ENCODE measurements at regions not wholly inside any gene's neighbourhood (a gene's known extent, or its start where the extent isn't known, plus 50 kb on each side); places are given as distances from the start of the nearest gene placed in this dataset.

DNA sequence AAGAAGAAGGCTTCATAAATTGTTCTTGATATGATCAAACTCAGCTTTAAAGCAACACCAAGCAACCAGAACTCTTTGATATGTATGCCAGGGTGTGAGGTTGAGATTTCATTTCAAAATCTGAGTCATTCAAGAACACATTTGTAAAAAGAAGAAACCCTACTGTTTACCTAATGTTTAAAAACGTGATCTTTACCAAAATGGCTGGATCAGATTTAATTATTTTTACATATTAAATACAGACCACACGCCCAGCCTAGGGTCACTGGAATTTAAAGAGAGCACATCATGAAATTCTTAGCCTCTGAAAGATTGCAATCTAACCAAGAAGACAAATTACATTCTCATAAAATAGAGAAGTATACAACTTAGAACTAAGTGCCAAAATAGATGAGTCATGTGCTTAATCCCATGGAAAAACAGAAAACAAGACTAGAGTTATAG is 206.8 kb upstream of the SMLR1 start:
- TF ChIP-seq FOS (IDR thresholded peaks at IDR 0.05; ENCODE audit: borderline replicate concordance, insufficient read depth, low read length) (peak; percentile 43), JUN (IDR thresholded peaks at IDR 0.05; ENCODE audit: borderline replicate concordance, insufficient read depth, insufficient read length, low read depth) (no peak)
- Histone ChIP-seq H3K79me2 (ENCODE audit: control insufficient read depth, insufficient read depth, low read length) (no peaks in the 10 kb centered on the region), H3K27ac (ENCODE audit: insufficient read depth, low read depth, low read length) (no peak overlapping the region), H3K9ac (replicated peaks; ENCODE audit: extremely low read depth, insufficient read depth, low read length) (no peak overlapping the region), H3K9me3 (replicated peaks; ENCODE audit: control insufficient read depth, insufficient read depth, low read length) (no peaks in the 10 kb centered on the region), H3K36me3 (ENCODE audit: control insufficient read depth in 2 of 2, extremely low read depth in 1 of 2, insufficient read depth in 2 of 2, low read length in 2 of 2) (no peaks in the 10 kb centered on the region), H2AFZ (ENCODE audit: low read depth, low read length) (no peak overlapping the region), H3K27me3 (ENCODE audit: control insufficient read depth in 2 of 2, insufficient read depth in 2 of 2, low read length in 2 of 2) (no peaks in the 10 kb centered on the region), H3K4me3 (replicated peaks in 1 of 3; ENCODE audit: insufficient read depth in 1 of 3, low read depth in 1 of 3, low read length in 3 of 3) (no peak overlapping the region), H4K20me1 (replicated peaks; ENCODE audit: control insufficient read depth, extremely low read depth, insufficient read depth, low read length) (no peaks in the 10 kb centered on the region), H3K4me1 (ENCODE audit: control insufficient read depth, extremely low read depth, insufficient read depth, low read length) (no peaks in the 10 kb centered on the region), H3K9me1 (replicated peaks; ENCODE audit: control insufficient read depth, extremely low read depth, insufficient read depth, low read length) (no peaks in the 10 kb centered on the region), H3K4me2 (ENCODE audit: insufficient read depth, low read length) (no peak overlapping the region)
- dilution Hi-C loops (cut with MboI; ENCODE audit: extremely low pct_ligation_motif_present, low sequenced_read_pairs) (no loop called here), intact Hi-C loops (cut with micrococcal nuclease) (no loop called here)
- DNase-seq (ENCODE audit: low read depth, low spot score), result peak; percentile 35
- BruUV-seq (replicated peaks), result no TSS peak
- CTCF ChIA-PET, result interaction anchor here (1.2 to 2.0 kb wide), 4 partner anchors 16 to 255 kb away, joined by 3 to 6 read pairs (median 5); partner anchors contain the start of gene TMEM200A
- no peak for FAIRE-seq
- POLR2A ChIA-PET, result no interaction called here

DNA sequence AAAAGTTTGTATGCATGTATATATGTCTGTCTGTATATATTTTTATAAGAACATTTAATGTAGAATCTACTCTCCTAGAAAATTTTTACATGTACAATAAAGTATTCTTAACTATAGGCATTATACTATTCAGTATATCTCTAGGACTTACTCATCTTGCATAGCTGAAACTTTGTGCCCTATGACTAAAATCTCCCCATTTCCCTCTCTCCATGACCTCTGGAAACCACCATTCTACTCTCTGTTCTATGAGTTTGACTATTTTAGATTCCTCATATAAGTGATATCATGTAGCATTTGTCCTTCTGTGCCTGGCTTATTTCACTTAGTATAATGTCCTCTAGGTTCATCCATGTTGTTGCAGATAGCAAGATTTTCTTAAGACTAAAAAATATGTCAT is 205.1 kb upstream of the SMLR1 start:
- Histone ChIP-seq H2AFZ (ENCODE audit: low read depth, low read length) (no peak overlapping the region), H3K4me1 (ENCODE audit: control insufficient read depth, extremely low read depth, insufficient read depth, low read length) (no peaks in the 10 kb centered on the region), H3K9me3 (replicated peaks; ENCODE audit: control insufficient read depth, insufficient read depth, low read length) (no peaks in the 10 kb centered on the region), H3K9ac (replicated peaks; ENCODE audit: extremely low read depth, insufficient read depth, low read length) (no peak overlapping the region), H3K36me3 (ENCODE audit: control insufficient read depth in 2 of 2, extremely low read depth in 1 of 2, insufficient read depth in 2 of 2, low read length in 2 of 2) (no peaks in the 10 kb centered on the region), H3K79me2 (ENCODE audit: control insufficient read depth, insufficient read depth, low read length) (no peaks in the 10 kb centered on the region), H3K9me1 (replicated peaks; ENCODE audit: control insufficient read depth, extremely low read depth, insufficient read depth, low read length) (no peaks in the 10 kb centered on the region), H3K4me3 (replicated peaks in 1 of 3; ENCODE audit: insufficient read depth in 1 of 3, low read depth in 1 of 3, low read length in 3 of 3) (no peak overlapping the region), H3K27ac (ENCODE audit: insufficient read depth, low read depth, low read length) (no peak overlapping the region), H3K4me2 (ENCODE audit: insufficient read depth, low read length) (no peak overlapping the region), H3K27me3 (ENCODE audit: control insufficient read depth in 2 of 2, insufficient read depth in 2 of 2, low read length in 2 of 2) (no peaks in the 10 kb centered on the region), H4K20me1 (replicated peaks; ENCODE audit: control insufficient read depth, extremely low read depth, insufficient read depth, low read length) (no peaks in the 10 kb centered on the region)
- POLR2A ChIA-PET, result no interaction called here
- dilution Hi-C loops (cut with MboI; ENCODE audit: extremely low pct_ligation_motif_present, low sequenced_read_pairs), result no loop called here
- DNase-seq (ENCODE audit: low read depth, low spot score) (peak; percentile 12), FAIRE-seq (no peak)
- CTCF ChIA-PET, result interaction anchor here (0.9 kb wide), 1 partner anchor 328 kb away, joined by 3 read pairs; no protein-coding TSS in a partner anchor
- intact Hi-C loops (cut with micrococcal nuclease), result no loop called here
- BruUV-seq (replicated peaks), result no TSS peak
- TF ChIP-seq, protein P1, sequence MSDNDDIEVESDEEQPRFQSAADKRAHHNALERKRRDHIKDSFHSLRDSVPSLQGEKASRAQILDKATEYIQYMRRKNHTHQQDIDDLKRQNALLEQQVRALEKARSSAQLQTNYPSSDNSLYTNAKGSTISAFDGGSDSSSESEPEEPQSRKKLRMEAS (IDR thresholded peaks at IDR 0.05; ENCODE audit: insufficient read depth, insufficient read length), result no peak
- TF ChIP-seq MYC (IDR thresholded peaks at IDR 0.05; ENCODE audit: low read depth, low read length), result no peak
- no peak for TF ChIP-seq POLR2A (IDR thresholded peaks at IDR 0.05; ENCODE audit: low read depth, low read length)
- TF ChIP-seq EZH2 (IDR thresholded peaks at IDR 0.05; ENCODE audit: borderline replicate concordance, low read depth, low read length, severe bottlenecking), result no peak
- TF ChIP-seq GATA2 (IDR thresholded peaks at IDR 0.05; ENCODE audit: insufficient read depth, insufficient read length, low read depth, low read length), result no peak
- TF ChIP-seq FOS (IDR thresholded peaks at IDR 0.05; ENCODE audit: borderline replicate concordance, insufficient read depth, low read length), result no peak
- no peak for TF ChIP-seq JUN (IDR thresholded peaks at IDR 0.05; ENCODE audit: borderline replicate concordance, insufficient read depth, insufficient read length, low read depth)
- no peak for TF ChIP-seq POLR2AphosphoS5 (IDR thresholded peaks at IDR 0.05; ENCODE audit: insufficient read depth, low read depth, low read length)
- no peak for TF ChIP-seq CTCF (IDR thresholded peaks at IDR 0.05; ENCODE audit: extremely low read depth in 1 of 2, insufficient read depth in 1 of 2, low read depth in 1 of 2, low read length in 2 of 2)

All from endothelial cell of umbilical vein (primary cell).